ENCODE measurements at regions not wholly inside any gene's neighbourhood (a gene's known extent, or its start where the extent isn't known, plus 50 kb on each side); places are given as distances from the start of the nearest gene placed in this dataset.
A peak's percentile ranks its signal among the peaks of the same experiment; 100 is the strongest.

DNA sequence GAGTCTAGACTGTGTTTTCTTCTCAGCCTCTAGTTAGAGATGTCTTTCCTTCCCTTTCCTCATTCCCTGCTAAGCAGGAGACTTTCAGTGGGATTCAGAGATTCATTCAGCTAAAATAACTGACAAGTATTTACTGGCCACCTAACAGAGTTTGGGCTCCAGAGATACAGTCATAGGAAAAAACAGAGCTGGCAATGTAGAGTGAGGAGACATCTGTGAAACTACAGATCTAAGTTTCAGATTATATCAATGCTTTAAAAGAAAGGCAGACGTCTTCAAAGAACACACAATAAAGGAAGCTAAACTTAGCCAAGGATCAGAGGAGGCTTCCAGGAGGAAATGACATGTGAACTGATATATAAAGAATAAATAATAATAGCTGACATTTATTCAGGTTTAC, 355.6 kb upstream of the DDI1 start:
- Histone ChIP-seq H3K36me3 (replicated peaks) (no peaks in the 10 kb centered on the region), H3K27me3 (replicated peaks) (no peaks in the 10 kb centered on the region), H3K27ac (no peak overlapping the region), H3K4me3 (ENCODE audit: low read depth, low read length) (no peak overlapping the region)
- no peak for DNase-seq
- in situ Hi-C loops (cut with HindIII; ENCODE audit: low pct_ligation_motif_present, low sequenced_read_pairs) = loop anchor here (25.0 kb wide), 1 partner anchor 481 kb away; the partner anchor contains the start of gene PDGFD
- TF ChIP-seq, protein P1, sequence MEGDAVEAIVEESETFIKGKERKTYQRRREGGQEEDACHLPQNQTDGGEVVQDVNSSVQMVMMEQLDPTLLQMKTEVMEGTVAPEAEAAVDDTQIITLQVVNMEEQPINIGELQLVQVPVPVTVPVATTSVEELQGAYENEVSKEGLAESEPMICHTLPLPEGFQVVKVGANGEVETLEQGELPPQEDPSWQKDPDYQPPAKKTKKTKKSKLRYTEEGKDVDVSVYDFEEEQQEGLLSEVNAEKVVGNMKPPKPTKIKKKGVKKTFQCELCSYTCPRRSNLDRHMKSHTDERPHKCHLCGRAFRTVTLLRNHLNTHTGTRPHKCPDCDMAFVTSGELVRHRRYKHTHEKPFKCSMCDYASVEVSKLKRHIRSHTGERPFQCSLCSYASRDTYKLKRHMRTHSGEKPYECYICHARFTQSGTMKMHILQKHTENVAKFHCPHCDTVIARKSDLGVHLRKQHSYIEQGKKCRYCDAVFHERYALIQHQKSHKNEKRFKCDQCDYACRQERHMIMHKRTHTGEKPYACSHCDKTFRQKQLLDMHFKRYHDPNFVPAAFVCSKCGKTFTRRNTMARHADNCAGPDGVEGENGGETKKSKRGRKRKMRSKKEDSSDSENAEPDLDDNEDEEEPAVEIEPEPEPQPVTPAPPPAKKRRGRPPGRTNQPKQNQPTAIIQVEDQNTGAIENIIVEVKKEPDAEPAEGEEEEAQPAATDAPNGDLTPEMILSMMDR (IDR thresholded peaks at IDR 0.05; ENCODE audit: low read depth, low read length, missing control alignments) = no peak

DNA sequence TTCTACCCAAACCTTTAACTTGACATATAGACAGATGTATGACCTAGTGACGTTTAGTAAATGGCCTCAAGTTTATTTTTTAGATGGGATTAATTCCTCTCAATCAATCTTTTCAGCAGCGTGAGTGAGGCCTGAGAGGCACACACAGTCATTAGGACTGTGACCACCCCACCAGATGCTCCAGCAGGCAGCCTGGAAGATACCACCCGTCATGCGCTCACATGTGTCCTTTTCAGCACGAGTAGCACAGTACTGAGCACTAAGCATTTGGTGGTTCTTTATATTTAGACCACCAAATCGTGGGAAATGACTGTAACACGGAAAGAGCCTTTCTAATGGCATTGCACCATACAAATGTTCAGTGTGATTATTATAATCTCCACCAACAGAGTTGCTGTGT, 354.6 kb upstream of the DDI1 start:
- in situ Hi-C loops (cut with HindIII; ENCODE audit: low pct_ligation_motif_present, low sequenced_read_pairs) = loop anchor here (25.0 kb wide), 1 partner anchor 480 kb away; the partner anchor contains the start of gene PDGFD
- H3K27me3 ChIP-seq (replicated peaks) = no peaks in the 10 kb centered on the region
- DNase-seq = no peak
- no peak overlapping the region for H3K4me3 ChIP-seq (ENCODE audit: low read depth, low read length)
- H3K36me3 ChIP-seq (replicated peaks) = no peaks in the 10 kb centered on the region
- TF ChIP-seq, protein P1 (IDR thresholded peaks at IDR 0.05; ENCODE audit: low read depth, low read length, missing control alignments) = no peak
- no peak overlapping the region for H3K27ac ChIP-seq

DNA sequence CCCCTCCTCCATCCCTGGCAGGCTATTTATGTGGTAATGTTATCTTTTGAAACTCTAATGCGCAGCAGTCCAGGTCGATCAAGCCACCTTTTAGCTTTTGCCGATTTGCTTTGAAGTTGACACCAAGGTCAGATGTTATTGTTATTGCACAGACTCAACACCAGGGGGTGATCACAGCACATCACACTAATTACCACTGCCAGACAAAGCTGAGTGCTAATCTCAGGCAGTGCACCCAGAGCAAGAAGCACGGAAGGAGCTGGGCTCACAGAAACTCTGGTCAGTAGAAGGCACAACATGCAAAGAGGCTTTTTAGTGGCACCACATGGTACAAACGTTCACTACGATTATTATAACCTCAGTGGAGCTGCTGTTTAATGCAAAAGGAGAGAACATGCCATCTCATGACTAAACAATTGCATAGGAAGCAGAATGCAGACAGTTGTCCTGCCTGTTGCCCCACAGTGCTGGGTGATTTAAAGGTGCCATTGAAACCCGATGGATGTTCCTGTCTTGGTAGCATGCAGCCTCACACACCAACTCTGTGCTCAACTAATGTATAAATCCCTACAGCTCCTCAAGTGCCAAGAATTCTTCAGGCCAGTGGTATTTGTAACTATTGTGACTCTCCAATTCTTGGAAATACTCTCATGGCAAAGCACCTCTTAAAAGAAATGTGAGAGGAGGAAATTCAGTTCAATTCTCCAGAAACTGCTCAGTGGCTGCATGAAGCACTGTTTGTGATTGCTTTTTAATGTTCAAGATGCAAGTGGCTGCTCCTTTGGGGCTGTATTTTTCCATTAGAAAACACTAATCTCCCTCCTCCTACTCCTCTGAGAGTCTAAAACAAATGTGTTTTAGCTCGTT, 353.9 kb upstream of the DDI1 start:
- Histone ChIP-seq H3K4me3 (ENCODE audit: low read depth, low read length) (no peak overlapping the region), H3K27ac (no peak overlapping the region), H3K36me3 (replicated peaks) (no peaks in the 10 kb centered on the region), H3K27me3 (replicated peaks) (no peaks in the 10 kb centered on the region)
- DNase-seq = peak; percentile 75
- in situ Hi-C loops (cut with HindIII; ENCODE audit: low pct_ligation_motif_present, low sequenced_read_pairs) = loop anchor here (25.0 kb wide), 1 partner anchor 480 kb away; the partner anchor contains the start of gene PDGFD
- TF ChIP-seq, protein P1 (IDR thresholded peaks at IDR 0.05; ENCODE audit: low read depth, low read length, missing control alignments) = peak; percentile 82

DNA sequence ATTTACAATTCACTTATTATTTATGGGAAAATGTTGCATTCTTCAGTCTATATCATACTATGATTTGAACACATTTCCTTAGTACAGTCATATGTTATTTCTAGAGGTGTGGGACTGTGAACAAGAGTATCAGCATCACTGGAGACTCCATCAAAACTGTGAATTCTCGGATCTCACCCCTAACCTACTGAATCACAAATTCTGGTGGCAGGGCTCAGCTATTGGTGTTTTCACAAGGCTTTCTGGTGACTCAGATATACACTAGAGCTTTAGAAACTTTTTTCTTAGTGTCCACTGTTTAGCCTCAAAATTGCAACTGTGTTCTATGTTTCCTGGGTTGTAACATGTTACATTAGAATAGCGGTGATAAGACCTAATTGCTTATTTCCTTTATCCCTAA, 352.9 kb upstream of the DDI1 start:
- Histone ChIP-seq H3K4me3 (ENCODE audit: low read depth, low read length) (no peak overlapping the region), H3K27ac (no peak overlapping the region), H3K27me3 (replicated peaks) (no peaks in the 10 kb centered on the region), H3K36me3 (replicated peaks) (no peaks in the 10 kb centered on the region)
- in situ Hi-C loops (cut with HindIII; ENCODE audit: low pct_ligation_motif_present, low sequenced_read_pairs) = loop anchor here (25.0 kb wide), 1 partner anchor 479 kb away; the partner anchor contains the start of gene PDGFD
- TF ChIP-seq, protein P1 (IDR thresholded peaks at IDR 0.05; ENCODE audit: low read depth, low read length, missing control alignments) = no peak
- DNase-seq = peak; percentile 82

DNA sequence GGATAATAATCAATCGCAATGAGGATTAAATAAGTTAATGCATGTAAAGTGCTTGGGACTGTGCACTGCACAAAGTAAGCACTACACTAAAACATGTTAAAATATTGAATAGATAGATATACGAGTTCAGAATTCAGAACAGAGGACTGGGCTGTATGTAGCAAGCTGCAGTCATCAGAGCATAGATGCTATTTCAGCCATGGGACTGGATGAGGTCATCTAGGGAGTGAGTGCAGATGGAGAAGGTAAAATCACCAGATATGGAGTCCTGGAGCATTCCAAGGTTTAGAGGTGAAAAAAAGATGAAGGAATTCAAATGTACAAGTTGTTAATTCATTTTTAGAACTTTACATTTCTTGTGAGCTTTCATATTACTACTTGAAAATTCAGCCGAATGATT, 347.5 kb upstream of the DDI1 start:
- no peak for DNase-seq
- in situ Hi-C loops (cut with HindIII; ENCODE audit: low pct_ligation_motif_present, low sequenced_read_pairs) = loop anchor here (25.0 kb wide), 1 partner anchor 473 kb away; the partner anchor contains the start of gene PDGFD
- no peaks in the 10 kb centered on the region for H3K27me3 ChIP-seq (replicated peaks)

More for the DNA sequence above, 347.5 kb upstream of the DDI1 start:
- TF ChIP-seq, protein P1 (IDR thresholded peaks at IDR 0.05; ENCODE audit: low read depth, low read length, missing control alignments) = no peak
- Histone ChIP-seq H3K27ac (no peak overlapping the region), H3K4me3 (ENCODE audit: low read depth, low read length) (no peak overlapping the region), H3K36me3 (replicated peaks) (no peaks in the 10 kb centered on the region)
